Stimulated activated effector memory CD8-positive, alpha-beta T cell treated with anti-CD3 and anti-CD28 coated beads, Interleukin-12 subunit alpha, Interleukin-12 subunit beta, amount 100 ng/mL, for 72 hours (primary cell): ENCODE measurements at regions not wholly inside any gene's neighbourhood (a gene's known extent, or its start where the extent isn't known, plus 50 kb on each side); places are given as distances from the start of the nearest gene placed in this dataset.
"Not testable (repeated sequence)": the region's sequence is repeated elsewhere in the genome, so short reads cannot be mapped to it uniquely, and the experiment has no call there.

Source experiments
- ATAC-seq: fragments of 150-1000 bp; cut with Tn5 transposase; 2 replicates; pipeline ENCODE4 v1.10.0; 2021
- DNase-seq, 2 donors: peaks; one replicate each; pipeline ENCODE4 v3.0.0; 2021 to 2022; ENCODE audit warnings: low spot score in 2 of 2
- H3K27ac Mint-ChIP-seq: one replicate; pipeline ENCODE4 v1.8.0; 2022; ENCODE audit warnings: mild to moderate bottlenecking, mixed read lengths
- H3K36me3 Mint-ChIP-seq: one replicate; pipeline ENCODE4 v1.8.0; 2022; ENCODE audit warnings: mild to moderate bottlenecking, mixed read lengths
- H3K4me1 Mint-ChIP-seq: one replicate; pipeline ENCODE4 v1.8.0; 2022; ENCODE audit warnings: mixed read lengths
- H3K4me3 Mint-ChIP-seq: one replicate; pipeline ENCODE4 v1.8.0; 2022; ENCODE audit warnings: mild to moderate bottlenecking, mixed read lengths
- H3K9me3 Mint-ChIP-seq: one replicate; pipeline ENCODE4 v1.8.0; 2022; ENCODE audit warnings: mixed read lengths

DNA sequence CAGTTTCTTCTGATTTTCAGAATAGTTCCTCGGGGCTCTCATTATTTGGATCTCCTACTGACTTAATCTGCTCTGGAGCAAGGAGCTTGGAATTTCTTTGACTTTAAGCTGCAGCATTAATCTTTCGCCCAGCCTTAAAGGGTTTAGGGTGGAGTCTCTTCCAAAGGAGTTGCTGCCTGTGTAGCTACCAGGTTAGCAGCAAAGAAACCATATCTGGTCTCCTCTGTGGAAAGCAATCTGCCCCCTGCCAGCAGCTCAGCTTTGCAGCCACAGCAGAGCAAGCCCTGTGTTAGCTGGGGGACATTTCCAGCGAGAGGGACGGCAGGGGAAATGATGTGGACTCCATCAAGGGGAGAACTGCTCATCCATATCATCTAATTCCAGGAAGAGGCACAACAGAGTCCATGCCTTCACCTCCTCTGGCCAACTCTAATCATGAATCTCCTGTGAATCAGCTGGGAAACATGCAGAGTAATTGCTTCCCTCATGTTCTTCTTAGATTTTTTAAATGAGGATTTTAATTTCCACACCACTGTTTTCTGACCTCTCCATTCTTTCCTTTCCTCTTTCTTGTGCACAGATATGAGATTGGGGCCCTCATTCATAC is 827.6 kb upstream of the CA10 start:
- no peaks in the 10 kb centered on the region for H3K36me3 Mint-ChIP-seq
- H3K4me1 Mint-ChIP-seq: no peaks in the 10 kb centered on the region
- H3K9me3 Mint-ChIP-seq: peaks cover 19% of the 10 kb centered on the region
- ATAC-seq: no peak
- no peak overlapping the region for H3K27ac Mint-ChIP-seq
- no peak overlapping the region for H3K4me3 Mint-ChIP-seq
- DNase-seq: no peak

DNA sequence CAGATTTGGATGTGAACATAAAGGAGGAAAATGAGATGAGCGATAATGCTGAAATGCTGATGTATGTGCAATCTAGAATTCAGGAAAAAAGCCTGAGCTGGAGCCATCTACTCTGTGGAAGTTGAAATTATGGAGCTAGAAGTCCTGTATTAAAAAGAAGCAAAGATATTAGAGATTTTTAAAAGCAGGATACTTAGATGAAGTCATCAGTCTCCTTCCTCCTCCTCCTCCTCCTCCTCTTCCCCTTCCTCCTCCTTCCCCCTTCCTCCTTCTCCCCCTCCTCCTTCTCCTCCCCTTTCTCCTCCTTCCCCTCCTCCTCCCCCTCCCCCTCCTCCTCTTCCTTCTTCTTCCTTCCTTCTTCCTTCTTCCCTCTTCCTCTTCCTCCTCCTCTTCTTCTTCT is 823.8 kb upstream of the CA10 start:
- ATAC-seq (no peak), DNase-seq (no peak)
- Mint-ChIP-seq H3K4me3 (no peak overlapping the region), H3K4me1 (no peaks in the 10 kb centered on the region), H3K36me3 (no peaks in the 10 kb centered on the region), H3K27ac (no peak overlapping the region), H3K9me3 (peaks cover 16% of the 10 kb centered on the region)

DNA sequence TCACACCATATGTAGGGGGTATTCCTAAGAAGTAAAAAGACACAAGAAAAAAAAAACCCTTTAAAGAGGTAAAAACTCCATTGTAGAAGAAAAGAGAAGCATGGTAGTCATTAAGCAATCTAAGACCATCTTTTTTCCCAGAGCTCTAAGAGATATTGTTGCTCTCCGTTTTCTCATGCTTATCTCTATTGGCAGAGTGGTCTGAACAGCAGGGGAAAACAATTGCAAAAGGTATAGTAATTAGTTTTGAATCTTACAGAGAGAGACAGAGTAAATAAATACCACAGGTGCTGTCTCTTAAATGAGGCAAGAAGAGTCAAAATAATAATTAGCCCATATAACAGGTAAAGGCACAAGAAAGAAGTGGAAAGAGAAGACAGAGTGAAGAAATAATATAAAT is 821.4 kb upstream of the CA10 start:
- Mint-ChIP-seq H3K4me1 (no peaks in the 10 kb centered on the region), H3K36me3 (no peaks in the 10 kb centered on the region), H3K27ac (no peak overlapping the region), H3K9me3 (peaks cover 8% of the 10 kb centered on the region), H3K4me3 (no peak overlapping the region)
- DNase-seq (no peak), ATAC-seq (no peak)

DNA sequence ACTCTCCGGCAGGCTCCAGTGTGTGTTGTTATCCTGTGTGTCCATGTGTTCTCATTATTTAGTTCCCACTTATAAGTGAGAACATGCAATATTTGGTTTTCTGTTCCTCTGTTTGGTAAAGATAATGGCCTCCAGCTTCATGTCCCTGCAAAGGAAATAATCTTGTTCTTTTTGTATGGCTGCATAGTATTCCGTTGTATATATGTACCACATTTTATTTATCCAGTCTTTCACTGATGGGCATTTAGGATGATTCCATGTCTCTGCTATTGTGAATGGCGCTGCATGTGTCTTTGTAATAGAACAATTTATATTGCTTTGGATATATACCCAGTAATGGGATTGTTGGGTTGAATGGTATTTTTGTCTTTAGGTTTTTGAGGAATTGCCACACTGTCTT is 807.3 kb upstream of the CA10 start:
- no peak for DNase-seq
- Mint-ChIP-seq H3K36me3 (no peaks in the 10 kb centered on the region), H3K4me3 (no peak overlapping the region), H3K27ac (no peak overlapping the region), H3K4me1 (no peaks in the 10 kb centered on the region), H3K9me3 (peaks cover 12% of the 10 kb centered on the region)
- no peak for ATAC-seq

DNA sequence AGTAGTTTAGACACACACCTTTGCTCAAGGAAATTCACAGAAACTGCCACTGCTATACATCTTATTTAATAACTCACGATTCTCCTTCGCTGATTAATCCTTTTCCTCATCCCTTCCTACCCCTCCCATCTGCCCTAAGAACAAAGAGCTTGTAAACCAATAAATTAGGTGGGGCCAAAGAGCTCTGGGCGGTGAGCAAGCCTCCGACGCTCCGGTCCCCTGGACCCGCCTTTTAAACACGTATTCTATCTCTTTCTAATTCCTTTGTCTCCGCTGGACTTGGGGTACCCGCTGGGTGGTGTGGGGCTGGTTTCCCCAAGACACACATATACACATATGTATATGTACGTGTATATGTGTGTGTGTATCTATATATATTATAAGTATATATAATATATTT is 803.2 kb upstream of the CA10 start:
- H3K4me1 Mint-ChIP-seq: not testable (repeated sequence)

DNA sequence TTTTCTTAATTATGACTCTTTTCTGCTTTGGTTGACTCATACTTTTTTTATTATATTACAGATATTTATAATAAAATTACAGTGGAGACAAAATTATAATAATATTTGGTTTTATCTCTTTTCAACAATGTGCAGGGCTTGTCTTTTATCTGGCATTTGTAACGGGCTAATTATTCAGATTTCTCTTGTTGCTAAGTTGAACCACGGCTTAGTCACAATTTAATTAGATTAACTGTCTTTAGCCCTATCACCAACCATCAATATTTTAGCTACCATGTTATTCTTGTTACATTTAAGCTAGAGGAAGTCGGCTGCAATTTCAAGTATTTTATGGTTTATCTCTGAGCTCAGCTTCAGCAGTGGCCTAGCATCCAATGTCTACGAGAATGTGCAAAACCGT is 798.9 kb upstream of the CA10 start:
- no peak for ATAC-seq
- no peak overlapping the region for H3K27ac Mint-ChIP-seq
- no peak for DNase-seq
- H3K4me3 Mint-ChIP-seq: no peak overlapping the region
- no peaks in the 10 kb centered on the region for H3K36me3 Mint-ChIP-seq
- H3K4me1 Mint-ChIP-seq: no peaks in the 10 kb centered on the region
- H3K9me3 Mint-ChIP-seq: peaks cover 9% of the 10 kb centered on the region

More for the DNA sequence above, 803.2 kb upstream of the CA10 start:
- ATAC-seq, H3K36me3 Mint-ChIP-seq, H3K27ac Mint-ChIP-seq, H3K4me3 Mint-ChIP-seq, DNase-seq: not testable (repeated sequence)
- peaks cover 12% of the 10 kb centered on the region for H3K9me3 Mint-ChIP-seq

DNA sequence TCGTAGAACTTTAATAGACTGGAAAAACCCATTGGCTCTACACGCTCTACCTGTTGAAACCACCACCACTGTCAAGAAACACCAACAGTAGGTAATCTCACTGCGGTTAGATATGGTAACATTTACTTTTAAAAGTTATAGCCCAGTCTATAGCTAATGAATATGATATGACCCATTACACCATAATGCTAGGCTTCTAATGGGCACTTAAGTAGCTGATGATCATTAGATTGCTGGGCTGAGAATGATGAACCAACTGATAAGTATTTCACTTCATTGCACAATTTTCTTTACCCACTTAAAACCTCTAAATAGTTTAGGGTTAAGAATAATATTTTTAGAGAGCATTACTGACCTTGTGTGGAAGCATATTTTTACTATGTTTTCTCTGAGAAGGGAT is 788.9 kb upstream of the CA10 start:
- no peak for DNase-seq
- Mint-ChIP-seq H3K9me3 (peaks cover 15% of the 10 kb centered on the region), H3K27ac (no peak overlapping the region), H3K36me3 (no peaks in the 10 kb centered on the region), H3K4me3 (no peak overlapping the region), H3K4me1 (no peaks in the 10 kb centered on the region)
- no peak for ATAC-seq

DNA sequence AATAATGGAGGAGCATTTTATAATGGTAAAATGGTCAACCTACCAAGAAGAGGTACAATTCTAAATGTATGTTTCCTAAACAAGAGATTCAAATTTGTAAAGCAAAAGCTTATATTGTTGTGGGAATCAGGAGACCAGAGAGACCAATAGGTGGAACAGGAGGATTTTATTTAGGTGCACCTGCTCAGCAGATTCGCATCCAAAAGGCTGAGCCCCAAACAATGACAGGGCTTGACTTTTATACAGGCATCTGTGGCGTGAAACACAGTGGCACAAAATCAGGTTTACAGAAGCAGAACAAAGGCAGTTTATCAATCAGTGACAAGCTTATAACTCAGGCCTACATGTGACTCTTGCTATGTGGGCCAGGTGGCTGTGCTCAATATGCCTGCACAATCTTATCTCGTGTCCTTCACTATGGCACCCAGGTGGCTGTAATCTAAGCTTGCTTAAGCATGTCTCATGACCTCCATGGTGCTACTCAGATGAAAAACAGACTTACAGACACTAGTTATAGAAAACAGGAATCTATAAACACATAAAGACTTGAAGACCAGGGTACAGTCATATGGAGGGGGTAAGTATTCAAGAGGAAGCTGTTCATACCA is 780.2 kb upstream of the CA10 start:
- Mint-ChIP-seq H3K9me3 (peaks cover 34% of the 10 kb centered on the region), H3K4me3 (no peak overlapping the region), H3K36me3 (no peaks in the 10 kb centered on the region), H3K27ac (no peak overlapping the region), H3K4me1 (no peaks in the 10 kb centered on the region)
- DNase-seq (no peak), ATAC-seq (no peak)

DNA sequence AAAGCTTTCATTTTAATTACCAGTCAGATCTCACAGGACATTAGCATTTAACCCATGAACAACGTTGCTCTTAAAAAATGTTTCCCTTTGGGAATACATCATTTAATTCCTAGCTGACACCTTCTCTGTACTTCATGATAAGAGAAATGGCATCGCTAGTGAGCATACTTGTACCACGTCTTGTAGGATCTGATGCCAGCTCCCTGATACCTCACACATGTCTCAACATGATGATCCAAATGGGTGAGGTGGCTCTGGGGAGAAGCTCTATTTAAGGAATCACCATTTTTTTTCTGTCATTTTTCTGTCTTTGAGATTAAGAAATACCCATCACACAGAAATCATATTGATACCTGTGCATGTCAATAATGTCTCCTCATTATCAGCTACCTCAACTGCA is 772.1 kb upstream of the CA10 start:
- no peaks in the 10 kb centered on the region for H3K4me1 Mint-ChIP-seq

DNA sequence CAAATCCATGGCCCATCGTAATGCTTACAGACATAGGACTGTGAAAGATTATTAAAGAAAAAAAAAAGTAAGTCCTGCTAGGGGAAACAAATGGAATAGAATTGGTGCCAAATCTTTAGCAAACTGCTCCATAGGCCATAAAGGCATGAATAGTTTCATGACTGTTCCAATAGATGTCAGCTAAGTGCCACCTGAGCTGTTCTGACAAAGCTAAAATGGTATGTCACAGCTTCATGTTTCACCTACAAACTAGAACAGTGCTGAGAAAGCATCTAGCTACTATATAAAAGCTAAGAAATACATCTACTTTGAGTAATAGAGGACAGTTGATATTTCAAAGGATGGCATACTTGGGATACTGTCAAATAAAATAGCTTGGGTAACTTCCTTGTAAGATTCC is 771.6 kb upstream of the CA10 start:
- no peak overlapping the region for H3K27ac Mint-ChIP-seq
- no peak for DNase-seq
- H3K4me1 Mint-ChIP-seq: no peaks in the 10 kb centered on the region
- H3K36me3 Mint-ChIP-seq: no peaks in the 10 kb centered on the region
- peaks cover 10% of the 10 kb centered on the region for H3K9me3 Mint-ChIP-seq
- no peak for ATAC-seq
- H3K4me3 Mint-ChIP-seq: no peak overlapping the region

More for the DNA sequence above, 772.1 kb upstream of the CA10 start:
- H3K27ac Mint-ChIP-seq: no peak overlapping the region
- peaks cover 13% of the 10 kb centered on the region for H3K9me3 Mint-ChIP-seq
- DNase-seq (no peak), ATAC-seq (no peak)
- H3K4me3 Mint-ChIP-seq: no peak overlapping the region
- H3K36me3 Mint-ChIP-seq: no peaks in the 10 kb centered on the region

DNA sequence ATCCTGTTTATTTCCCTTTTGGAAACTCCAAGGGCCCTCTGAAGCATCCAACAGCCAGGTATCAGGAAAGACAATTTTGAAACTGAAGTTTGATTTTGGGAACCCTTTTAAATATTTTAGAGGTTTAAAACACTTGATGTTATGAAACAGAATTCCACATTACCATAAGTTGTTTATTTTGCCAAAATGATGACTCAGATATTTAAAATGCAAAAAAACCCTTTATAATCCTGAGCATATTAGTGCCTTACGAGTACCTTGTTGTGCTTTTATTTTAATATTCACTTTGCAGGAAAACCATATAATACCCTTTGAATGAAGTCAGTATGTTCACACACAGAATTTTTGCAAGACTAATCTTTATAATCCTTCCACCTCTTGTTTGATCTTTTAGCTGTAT is 765.1 kb upstream of the CA10 start:
- no peak overlapping the region for H3K4me3 Mint-ChIP-seq
- ATAC-seq: no peak
- no peaks in the 10 kb centered on the region for H3K36me3 Mint-ChIP-seq
- DNase-seq: no peak
- H3K4me1 Mint-ChIP-seq: no peaks in the 10 kb centered on the region
- no peak overlapping the region for H3K27ac Mint-ChIP-seq
- peaks cover 7% of the 10 kb centered on the region for H3K9me3 Mint-ChIP-seq

DNA sequence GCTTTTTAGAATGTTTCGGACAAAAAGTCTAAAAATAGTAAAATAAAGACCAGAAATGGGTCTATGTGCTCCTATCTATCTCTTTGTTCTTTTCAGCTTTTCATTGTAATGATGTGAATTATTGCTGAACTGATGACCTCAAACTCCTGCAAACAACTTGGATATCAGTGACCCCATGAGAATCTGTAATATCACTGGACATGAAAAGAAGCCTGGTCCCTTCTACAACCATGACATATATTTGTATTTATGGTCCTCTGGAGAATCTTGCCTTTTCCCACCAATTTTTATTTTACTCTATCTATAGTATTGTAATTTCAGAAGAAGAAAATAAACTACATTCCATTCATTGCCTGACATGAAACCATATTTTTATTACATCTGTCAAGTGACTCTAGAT is 740.7 kb upstream of the CA10 start:
- no peaks in the 10 kb centered on the region for H3K4me1 Mint-ChIP-seq
- H3K9me3 Mint-ChIP-seq: peaks cover 15% of the 10 kb centered on the region
- H3K36me3 Mint-ChIP-seq: no peaks in the 10 kb centered on the region
- no peak overlapping the region for H3K4me3 Mint-ChIP-seq
- DNase-seq (no peak), ATAC-seq (no peak)
- H3K27ac Mint-ChIP-seq: no peak overlapping the region

DNA sequence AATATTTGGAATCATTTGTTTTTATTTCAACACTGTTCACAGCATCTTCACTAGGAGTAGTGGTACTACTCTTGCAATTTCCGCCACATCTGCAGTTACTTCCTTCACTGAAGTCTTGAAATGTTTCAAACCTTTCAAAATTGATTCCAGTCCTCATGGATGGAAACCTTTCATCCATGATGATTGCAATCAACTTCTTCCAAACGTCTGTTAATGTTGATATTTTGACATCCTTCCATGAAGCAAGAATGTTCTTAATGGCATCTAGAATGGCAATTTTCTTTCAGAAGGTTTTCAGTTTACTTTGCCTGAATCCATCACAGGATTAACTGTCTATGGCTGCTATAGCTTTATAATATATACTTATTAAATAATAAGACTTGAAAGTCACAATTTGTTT is 736.8 kb upstream of the CA10 start:
- no peak overlapping the region for H3K4me3 Mint-ChIP-seq
- no peak for DNase-seq
- H3K27ac Mint-ChIP-seq: no peak overlapping the region
- H3K4me1 Mint-ChIP-seq: no peaks in the 10 kb centered on the region
- H3K9me3 Mint-ChIP-seq: peaks cover 7% of the 10 kb centered on the region
- ATAC-seq: no peak
- no peaks in the 10 kb centered on the region for H3K36me3 Mint-ChIP-seq

DNA sequence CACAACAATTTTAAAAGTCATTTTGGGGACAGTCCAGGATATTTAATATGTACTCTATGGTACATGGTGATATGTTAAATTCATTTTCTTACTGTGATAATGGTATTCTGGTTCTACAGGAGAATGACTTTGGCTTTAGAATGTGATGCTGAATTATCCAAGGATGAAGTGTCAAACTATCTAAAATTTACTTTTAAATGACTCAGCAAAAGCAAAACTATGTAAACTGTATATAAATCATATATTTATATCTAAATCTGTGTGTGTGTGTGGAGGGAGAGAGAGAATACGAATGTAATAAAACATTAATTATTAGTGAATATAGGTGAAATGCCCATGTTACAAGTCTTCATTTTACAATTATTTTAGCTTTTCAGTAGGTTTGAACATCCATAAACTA is 733.8 kb upstream of the CA10 start:
- no peaks in the 10 kb centered on the region for H3K4me1 Mint-ChIP-seq
- no peak overlapping the region for H3K4me3 Mint-ChIP-seq
- no peaks in the 10 kb centered on the region for H3K36me3 Mint-ChIP-seq
- ATAC-seq (no peak), DNase-seq (no peak)
- no peaks in the 10 kb centered on the region for H3K9me3 Mint-ChIP-seq
- no peak overlapping the region for H3K27ac Mint-ChIP-seq

DNA sequence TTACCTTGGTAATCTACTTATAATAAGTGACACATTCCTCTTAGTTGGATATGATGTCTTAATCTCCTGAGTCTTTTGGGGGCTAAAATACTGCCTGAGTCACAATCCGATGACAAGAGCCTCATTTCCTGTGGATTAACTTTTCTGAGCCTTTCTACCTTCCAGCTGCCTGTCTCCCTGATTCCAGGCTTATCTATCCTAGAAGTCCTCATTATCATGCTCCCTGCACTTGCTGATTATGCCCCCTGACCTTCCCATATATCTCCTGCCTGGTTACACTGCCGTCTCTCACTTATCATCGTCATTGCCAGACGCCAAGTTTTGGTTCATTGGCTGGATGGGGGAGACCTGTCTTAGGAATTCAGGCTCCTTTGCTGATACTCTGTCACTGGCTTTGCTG is 727.4 kb upstream of the CA10 start:
- no peaks in the 10 kb centered on the region for H3K36me3 Mint-ChIP-seq
- no peaks in the 10 kb centered on the region for H3K4me1 Mint-ChIP-seq
- peaks cover 6% of the 10 kb centered on the region for H3K9me3 Mint-ChIP-seq
- H3K27ac Mint-ChIP-seq: no peak overlapping the region
- no peak for ATAC-seq
- no peak for DNase-seq
- no peak overlapping the region for H3K4me3 Mint-ChIP-seq

DNA sequence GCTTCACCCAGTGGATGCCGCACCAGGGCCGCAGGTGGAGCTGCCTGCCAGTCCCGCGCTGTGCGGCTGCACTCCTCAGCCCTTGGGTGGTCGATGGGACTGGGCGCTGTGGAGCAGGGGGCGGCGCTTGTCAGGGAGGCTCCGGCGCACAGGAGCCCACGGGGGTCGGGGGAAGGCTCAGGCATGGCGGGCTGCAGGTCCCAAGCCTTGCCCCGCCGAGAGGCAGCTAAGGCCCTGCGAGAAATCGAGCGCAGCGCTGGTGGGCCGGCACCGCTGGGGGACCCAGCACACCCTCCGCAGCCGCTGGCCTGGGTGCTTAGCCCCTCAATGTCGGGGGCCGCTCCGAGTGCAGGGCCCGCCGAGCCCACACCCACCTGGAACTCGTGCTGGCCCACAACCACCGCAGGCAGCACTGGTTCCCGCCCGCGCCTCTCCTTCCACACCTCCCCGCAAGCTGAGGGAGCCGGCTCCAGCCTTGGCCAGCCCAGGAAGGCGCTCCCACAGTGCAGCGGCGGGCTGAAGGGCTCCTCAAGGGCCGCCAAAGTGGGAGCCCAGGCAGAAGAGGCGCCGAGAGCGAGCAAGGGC is 725.5 kb upstream of the CA10 start:
- not testable (repeated sequence) for H3K27ac Mint-ChIP-seq, H3K4me1 Mint-ChIP-seq, H3K9me3 Mint-ChIP-seq, H3K4me3 Mint-ChIP-seq, H3K36me3 Mint-ChIP-seq, DNase-seq, ATAC-seq
